ENCODE measurements at regions not wholly inside any gene's neighbourhood (a gene's known extent, or its start where the extent isn't known, plus 50 kb on each side); places are given as distances from the start of the nearest gene placed in this dataset.

DNA sequence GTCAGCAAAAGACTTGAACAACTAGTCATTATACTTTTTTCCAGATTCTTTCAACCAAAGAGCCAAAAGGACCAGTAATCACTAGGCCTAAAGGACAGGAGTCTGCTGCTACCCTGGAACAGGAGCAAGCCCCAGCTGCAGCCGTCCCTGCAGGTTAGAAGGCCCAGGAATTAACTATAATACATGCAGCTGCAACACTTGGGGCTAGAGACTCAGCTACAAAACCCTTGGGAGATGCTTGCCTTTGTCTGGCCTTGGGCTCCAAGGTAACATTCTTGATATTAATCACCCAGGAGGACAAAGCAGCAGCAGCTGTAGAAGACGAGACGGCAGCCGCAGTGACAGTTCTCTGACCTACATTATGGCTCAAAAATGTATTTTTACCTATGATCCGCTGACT, 841.2 kb upstream of the ADGRL4 start (continued):
- no peak for TF ChIP-seq HDAC2 (IDR thresholded peaks at IDR 0.05; ENCODE audit: borderline replicate concordance in 1 of 2, low read depth in 2 of 2, low read length in 2 of 2)

Measured in H1 (cell line).